ENCODE measurements at regions not wholly inside any gene's neighbourhood (a gene's known extent, or its start where the extent isn't known, plus 50 kb on each side); places are given as distances from the start of the nearest gene placed in this dataset.

- in situ Hi-C loops (cut with HindIII; ENCODE audit: low pct_unique_long_range_greater_than_20kb, low sequenced_read_pairs), result no loop called here
- DNase-seq (ENCODE audit: low read depth), result no peak
These were observed 329.0 kb downstream of the IGSF11 start for GRCh38 chr3:118705487-118706219.

DNA sequence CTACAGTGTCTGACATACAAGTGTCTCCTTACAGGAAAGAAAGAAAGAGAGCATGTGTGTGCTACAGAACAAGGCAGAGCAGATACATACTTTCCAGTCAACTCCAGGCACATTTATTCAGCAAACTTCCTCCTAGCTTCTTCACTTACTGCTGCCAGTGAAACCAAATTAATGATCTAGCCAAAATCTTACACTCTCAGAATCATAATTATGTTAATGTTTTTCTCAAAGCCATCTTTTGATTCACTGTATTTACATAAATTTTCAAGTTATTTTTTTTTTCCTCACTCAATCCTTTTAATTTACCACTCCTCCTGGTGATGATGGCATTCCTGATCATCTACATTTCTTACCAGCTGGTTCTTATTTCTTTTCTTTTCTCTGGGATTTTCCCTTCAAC lies 326.7 kb downstream of the IGSF11 start:
- in situ Hi-C loops (cut with HindIII; ENCODE audit: low pct_unique_long_range_greater_than_20kb, low sequenced_read_pairs), result no loop called here
- DNase-seq (ENCODE audit: low read depth), result no peak

GRCh38 chr3:118710532-118710931 lies 324.1 kb downstream of the IGSF11 start:
- no peak for DNase-seq (ENCODE audit: low read depth)
- in situ Hi-C loops (cut with HindIII; ENCODE audit: low pct_unique_long_range_greater_than_20kb, low sequenced_read_pairs), result no loop called here

DNA sequence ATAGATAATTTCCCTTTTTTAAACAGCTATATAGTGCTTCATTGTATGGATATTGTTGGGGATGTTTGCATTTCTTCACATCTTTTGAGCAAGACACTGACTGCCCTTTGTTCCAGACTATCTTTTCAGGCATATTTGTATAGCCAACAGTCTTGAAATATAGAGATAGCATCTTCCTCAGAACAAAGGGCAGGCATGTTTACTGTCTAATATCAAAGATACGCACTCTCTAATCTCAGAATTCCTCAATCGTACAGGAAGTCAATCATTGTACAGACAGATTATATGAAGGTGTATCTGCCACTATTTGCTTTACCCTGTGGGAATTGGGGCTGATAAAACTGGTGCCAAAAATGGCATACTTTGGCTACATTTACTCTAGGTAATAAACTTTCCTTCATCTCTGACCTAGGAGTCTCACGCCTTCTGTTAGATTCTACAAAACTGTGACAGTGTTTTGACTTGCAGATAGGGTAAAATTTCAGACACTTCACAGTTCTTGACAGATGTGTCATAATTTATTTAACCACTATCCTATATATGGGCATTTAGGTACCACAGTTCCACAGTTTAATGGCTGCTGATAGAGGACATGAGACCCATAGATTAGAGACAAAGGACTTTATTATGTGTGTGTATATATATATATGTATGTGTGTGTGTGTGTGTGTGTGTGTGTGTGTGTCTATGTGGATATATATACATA lies 321.0 kb downstream of the IGSF11 start:
- no peak for DNase-seq (ENCODE audit: low read depth)
- in situ Hi-C loops (cut with HindIII; ENCODE audit: low pct_unique_long_range_greater_than_20kb, low sequenced_read_pairs), result no loop called here

DNA sequence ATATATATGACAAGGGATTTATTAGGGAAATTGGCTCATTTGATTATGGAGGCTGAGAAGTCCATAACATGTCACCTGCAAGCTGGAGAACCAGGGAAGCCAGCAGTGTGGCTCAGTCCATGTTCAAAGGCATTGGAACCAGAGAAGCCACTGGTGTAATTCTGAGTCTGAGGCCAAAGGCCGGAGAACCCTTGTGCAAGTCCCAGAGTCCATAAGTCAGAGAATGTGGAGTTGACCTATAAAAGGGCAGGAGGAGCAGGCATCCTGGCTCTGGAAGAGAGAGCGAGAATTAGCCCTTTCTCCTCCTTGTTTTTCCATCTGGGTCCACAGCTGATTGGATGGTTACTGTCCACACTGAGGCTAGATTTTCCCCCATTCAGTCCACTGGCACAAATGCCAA lies 319.8 kb downstream of the IGSF11 start:
- DNase-seq (ENCODE audit: low read depth), result no peak
- in situ Hi-C loops (cut with HindIII; ENCODE audit: low pct_unique_long_range_greater_than_20kb, low sequenced_read_pairs), result no loop called here

DNA sequence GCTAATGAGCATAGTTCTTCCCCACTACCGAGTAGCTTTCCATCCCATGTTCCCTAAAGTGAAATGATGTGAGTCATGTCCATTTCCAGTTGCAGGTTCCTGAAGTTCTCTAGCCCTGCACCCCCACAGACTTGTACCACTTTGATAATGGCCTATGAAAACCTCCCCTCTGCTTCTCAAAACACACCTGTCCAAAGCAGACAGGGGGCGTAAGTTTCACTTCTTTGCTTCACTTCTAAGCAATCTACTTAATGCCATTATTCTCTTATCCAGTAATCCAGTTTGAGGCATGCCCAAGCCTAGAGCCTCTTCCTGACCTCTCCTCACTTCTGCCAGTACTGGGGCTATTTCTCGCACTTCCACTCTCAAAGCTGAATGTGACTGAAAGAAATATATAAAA lies 305.1 kb downstream of the IGSF11 start:
- DNase-seq (ENCODE audit: low read depth), result no peak
- in situ Hi-C loops (cut with HindIII; ENCODE audit: low pct_unique_long_range_greater_than_20kb, low sequenced_read_pairs), result no loop called here

GRCh38 chr3:118734664-118735063 lies 300.0 kb downstream of the IGSF11 start:
- in situ Hi-C loops (cut with HindIII; ENCODE audit: low pct_unique_long_range_greater_than_20kb, low sequenced_read_pairs), result no loop called here

DNA sequence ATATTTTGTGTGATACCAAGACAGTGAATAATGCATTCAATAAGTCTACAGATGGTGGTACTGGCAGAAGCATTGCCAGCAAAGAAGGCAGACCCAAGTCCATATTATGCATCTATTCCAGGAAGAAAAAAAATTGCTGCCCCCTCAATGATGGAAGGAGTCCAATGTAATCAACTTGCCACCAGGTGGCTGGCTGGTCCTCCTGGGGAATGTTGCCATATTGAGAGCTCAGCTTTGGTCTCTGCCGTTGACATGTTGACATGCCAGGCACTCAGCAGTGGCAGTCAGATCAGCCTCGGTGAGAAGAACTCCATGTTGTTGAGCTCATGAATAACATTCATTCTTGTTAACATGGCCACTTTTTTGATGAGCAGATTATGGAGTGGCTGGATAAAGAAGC lies 298.5 kb downstream of the IGSF11 start:
- in situ Hi-C loops (cut with HindIII; ENCODE audit: low pct_unique_long_range_greater_than_20kb, low sequenced_read_pairs), result no loop called here
- DNase-seq (ENCODE audit: low read depth), result no peak

More at GRCh38 chr3:118734664-118735063, 300.0 kb downstream of the IGSF11 start:
- no peak for DNase-seq (ENCODE audit: low read depth)

DNA sequence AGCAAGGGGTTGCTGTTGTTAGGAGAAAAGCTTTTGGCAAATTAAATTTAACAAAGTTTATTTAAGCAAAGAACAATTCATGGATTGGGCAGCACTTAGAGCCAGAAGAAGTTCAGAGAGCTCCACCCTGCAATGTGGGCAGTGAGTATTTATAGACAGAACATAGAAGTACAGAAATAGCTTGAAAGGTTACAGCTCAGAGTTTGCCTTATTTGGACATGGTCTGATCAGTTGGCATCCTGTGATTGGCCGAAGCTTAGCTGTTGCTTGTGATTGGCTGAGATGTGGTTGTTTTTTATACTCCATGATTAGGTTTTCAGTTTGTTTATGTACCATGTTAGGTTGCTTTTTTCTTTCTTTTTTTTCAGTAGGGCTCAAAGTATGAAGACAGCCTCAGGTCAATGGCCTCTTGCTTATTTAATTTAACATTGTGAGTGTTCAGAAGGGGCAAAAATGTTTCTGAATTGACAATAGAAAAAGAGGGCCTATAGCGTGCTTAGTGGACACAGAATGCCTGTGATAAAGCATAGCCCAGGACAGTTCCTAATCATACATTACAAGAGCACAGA lies 293.8 kb downstream of the IGSF11 start:
- DNase-seq (ENCODE audit: low read depth), result no peak
- in situ Hi-C loops (cut with HindIII; ENCODE audit: low pct_unique_long_range_greater_than_20kb, low sequenced_read_pairs), result no loop called here

DNA sequence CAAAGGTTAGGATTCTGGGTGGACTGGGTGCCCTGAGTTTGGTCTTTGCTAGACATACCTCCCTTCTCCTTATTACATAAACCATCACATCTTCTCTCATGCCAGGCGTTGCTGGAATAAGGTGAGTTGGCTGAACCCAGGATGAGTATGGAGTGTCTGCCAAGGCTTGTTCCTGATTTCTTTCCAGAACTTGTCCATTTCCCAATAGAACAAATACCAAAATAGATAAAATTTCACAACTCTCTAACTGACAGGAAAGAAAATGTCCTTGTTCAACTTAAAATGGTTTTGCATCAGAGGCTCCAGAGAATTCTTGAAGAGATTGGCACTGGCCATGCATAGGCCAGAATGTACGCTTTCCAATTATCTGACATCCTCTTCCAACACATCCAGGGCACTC lies 291.9 kb downstream of the IGSF11 start:
- DNase-seq (ENCODE audit: low read depth), result no peak
- in situ Hi-C loops (cut with HindIII; ENCODE audit: low pct_unique_long_range_greater_than_20kb, low sequenced_read_pairs), result no loop called here

DNA sequence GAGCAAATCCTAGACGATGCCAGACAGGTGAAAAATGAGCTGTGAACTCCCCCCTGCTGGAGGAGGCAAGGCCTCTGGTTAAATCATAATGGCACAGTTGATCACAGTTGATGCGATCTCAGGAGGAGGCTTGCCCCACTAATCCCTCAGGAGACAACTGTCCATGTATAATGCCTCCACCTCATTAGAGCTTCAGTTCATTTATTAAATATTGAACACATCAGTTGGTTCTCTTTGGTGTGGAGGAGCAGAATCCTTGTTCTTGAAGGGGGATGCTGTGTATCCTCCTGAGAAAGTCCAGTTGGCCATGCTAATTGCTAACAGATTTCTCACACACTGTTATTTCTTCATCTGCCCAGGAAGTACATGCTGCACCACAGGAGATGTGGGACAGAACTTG lies 290.5 kb downstream of the IGSF11 start:
- in situ Hi-C loops (cut with HindIII; ENCODE audit: low pct_unique_long_range_greater_than_20kb, low sequenced_read_pairs), result no loop called here
- no peak for DNase-seq (ENCODE audit: low read depth)

DNA sequence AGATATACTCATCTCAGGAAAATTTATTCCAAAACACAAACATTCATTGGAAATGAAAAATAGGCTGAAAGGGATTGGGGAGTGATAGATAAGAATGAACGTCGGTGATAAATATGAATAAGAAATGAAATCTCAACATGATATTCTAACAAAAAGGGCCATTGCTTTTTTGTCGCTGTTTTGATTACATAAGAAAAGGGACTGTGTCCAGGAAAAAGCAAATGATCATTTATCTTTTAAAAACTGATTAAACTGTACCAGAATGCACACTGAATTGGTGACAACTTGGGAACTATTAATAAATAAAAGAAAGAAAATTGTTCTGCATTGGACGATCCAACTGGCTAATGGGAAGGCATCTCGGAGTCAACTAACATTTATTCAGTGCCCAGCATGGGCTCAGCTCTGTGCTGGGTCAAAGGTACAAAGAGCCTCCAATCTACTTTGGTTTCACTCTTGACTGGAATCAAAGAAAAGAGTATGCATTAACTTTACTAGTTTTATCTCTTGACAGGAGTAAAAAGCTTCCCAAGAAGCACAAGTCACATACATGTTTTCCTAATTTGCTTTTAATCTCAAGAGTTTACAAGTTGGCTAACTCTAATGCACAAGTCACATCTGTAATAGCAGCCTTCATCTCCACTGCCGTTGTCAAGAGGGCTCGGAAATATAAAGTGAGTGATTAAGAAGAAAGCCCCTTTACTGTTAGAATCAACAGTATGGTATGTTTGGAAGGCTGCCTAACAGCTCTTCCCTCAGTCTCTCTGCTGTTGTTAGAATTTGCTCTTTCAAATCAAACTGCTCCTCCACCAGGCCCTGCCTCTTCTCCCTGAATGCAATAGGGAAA lies 280.0 kb downstream of the IGSF11 start:
- in situ Hi-C loops (cut with HindIII; ENCODE audit: low pct_unique_long_range_greater_than_20kb, low sequenced_read_pairs), result no loop called here
- DNase-seq (ENCODE audit: low read depth), result no peak

GRCh38 chr3:118755253-118755801 lies 279.3 kb downstream of the IGSF11 start:
- no peak for DNase-seq (ENCODE audit: low read depth)
- in situ Hi-C loops (cut with HindIII; ENCODE audit: low pct_unique_long_range_greater_than_20kb, low sequenced_read_pairs), result no loop called here

GRCh38 chr3:118760585-118761290 lies 273.9 kb downstream of the IGSF11 start:
- no peak for DNase-seq (ENCODE audit: low read depth)
- in situ Hi-C loops (cut with HindIII; ENCODE audit: low pct_unique_long_range_greater_than_20kb, low sequenced_read_pairs), result no loop called here

GRCh38 chr3:118761291-118761606 lies 273.4 kb downstream of the IGSF11 start:
- in situ Hi-C loops (cut with HindIII; ENCODE audit: low pct_unique_long_range_greater_than_20kb, low sequenced_read_pairs), result no loop called here
- DNase-seq (ENCODE audit: low read depth), result no peak

DNA sequence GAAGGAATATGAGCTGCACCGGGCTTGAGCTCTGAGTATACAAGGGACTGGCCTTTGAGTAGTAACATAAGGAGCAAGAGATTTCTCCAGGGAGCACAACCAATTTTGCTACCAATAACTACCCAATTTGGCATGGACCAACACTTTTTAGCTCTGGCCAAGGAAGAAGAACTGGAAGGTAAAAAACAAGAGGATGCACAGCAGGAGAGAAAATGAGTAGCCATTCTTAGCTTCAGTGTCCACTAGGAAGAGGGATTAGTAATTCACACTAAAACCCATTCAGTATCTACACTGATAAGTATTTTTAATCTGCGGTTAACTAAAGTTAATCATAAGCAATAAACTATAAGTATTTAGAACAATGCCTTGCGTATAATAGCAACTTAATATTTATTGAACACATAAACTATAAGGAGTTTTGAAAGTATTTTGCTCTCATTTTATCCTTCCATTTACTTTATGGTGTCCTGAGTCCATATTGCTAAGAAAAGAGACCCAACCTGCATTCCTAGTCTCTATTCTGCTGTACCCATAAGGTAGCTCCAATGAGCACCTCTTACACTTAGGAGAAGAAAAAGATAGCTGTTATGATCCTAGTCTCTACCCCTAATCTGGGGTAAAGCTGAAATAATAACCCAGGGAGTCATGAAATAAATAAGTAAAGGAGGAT lies 268.9 kb downstream of the IGSF11 start:
- no peak for DNase-seq (ENCODE audit: low read depth)
- in situ Hi-C loops (cut with HindIII; ENCODE audit: low pct_unique_long_range_greater_than_20kb, low sequenced_read_pairs), result no loop called here

GRCh38 chr3:118766306-118766669 lies 268.4 kb downstream of the IGSF11 start:
- no peak for DNase-seq (ENCODE audit: low read depth)
- in situ Hi-C loops (cut with HindIII; ENCODE audit: low pct_unique_long_range_greater_than_20kb, low sequenced_read_pairs), result no loop called here

GRCh38 chr3:118772036-118772435 lies 262.6 kb downstream of the IGSF11 start:
- in situ Hi-C loops (cut with HindIII; ENCODE audit: low pct_unique_long_range_greater_than_20kb, low sequenced_read_pairs), result no loop called here

More at GRCh38 chr3:118772036-118772435, 262.6 kb downstream of the IGSF11 start:
- no peak for DNase-seq (ENCODE audit: low read depth)
